WTC11 (cell line): ENCODE measurements at regions not wholly inside any gene's neighbourhood (a gene's known extent, or its start where the extent isn't known, plus 50 kb on each side); places are given as distances from the start of the nearest gene placed in this dataset.

Experiments
- ATAC-seq: fragments of 200-7000 bp; cut with Tn5 transposase; 2 replicates; pipeline ENCODE4 v1.10.0; 2021; ENCODE audit warnings: mild to moderate bottlenecking, moderate library complexity
- CTCF ChIA-PET: fragments of 300-600 bp; sonication (Branson Sonifier 250); formaldehyde crosslinking; loops from one replicate; lab custom pipeline; 2021; ENCODE audit warnings: antibody characterized with exemption; lab: Charles Lee
- POLR2A ChIA-PET: fragments of 350-600 bp; sonication (Branson Sonifier 250); formaldehyde crosslinking; loops from one replicate; lab custom pipeline; 2021; ENCODE audit warnings: antibody characterized with exemption; lab: Charles Lee
- DNase-seq: peaks from one replicate; pipeline ENCODE4 v3.0.0; 2021; ENCODE audit warnings: low spot score
- H3K27ac Mint-ChIP-seq: 2 replicates; pipeline ENCODE4 v1.8.0; 2021; ENCODE audit warnings: mixed read lengths
- H3K27me3 Mint-ChIP-seq: 2 replicates; pipeline ENCODE4 v1.8.0; 2021; ENCODE audit warnings: low read depth, mild to moderate bottlenecking, moderate library complexity, mixed read lengths
- H3K36me3 Mint-ChIP-seq: 2 replicates; pipeline ENCODE4 v1.8.0; 2021; ENCODE audit warnings: mixed read lengths
- H3K4me1 Mint-ChIP-seq: 2 replicates; pipeline ENCODE4 v1.8.0; 2022; ENCODE audit warnings: mixed read lengths
- H3K4me3 Mint-ChIP-seq: 2 replicates; pipeline ENCODE4 v1.8.0; 2021; ENCODE audit warnings: mild to moderate bottlenecking, moderate library complexity, mixed read lengths
- H3K9me3 Mint-ChIP-seq: 2 replicates; pipeline ENCODE4 v1.8.0; 2021; ENCODE audit warnings: mixed read lengths
- E2F5 ChIP-seq: sonication (generic); formaldehyde crosslinking; IDR thresholded peaks from 2 replicates; pipeline ENCODE4 v1.8.1; 2022; ENCODE audit warnings: mild to moderate bottlenecking, moderate library complexity, missing genetic modification reagents
- EMX1 ChIP-seq: fragments of 250-450 bp; sonication (Bioruptor Pico); IDR thresholded peaks from 2 replicates; pipeline ENCODE4 v1.8.0; 2021; ENCODE audit warnings: mild to moderate bottlenecking
- GABPB1 ChIP-seq: sonication (generic); formaldehyde crosslinking; IDR thresholded peaks from 2 replicates; pipeline ENCODE4 v1.8.1; 2023; ENCODE audit warnings: mild to moderate bottlenecking, missing genetic modification reagents
- GRHL2 ChIP-seq: fragments of 250-450 bp; sonication (Bioruptor Pico); IDR thresholded peaks from 2 replicates; pipeline ENCODE4 v1.8.0; 2022; ENCODE audit warnings: mild to moderate bottlenecking, moderate library complexity; ENCODE audit not compliant: insufficient replicate concordance, severe bottlenecking
- IRF2 ChIP-seq: sonication (generic); formaldehyde crosslinking; IDR thresholded peaks from 2 replicates; pipeline ENCODE4 v1.8.0; 2022; ENCODE audit warnings: low read depth, missing genetic modification reagents, borderline replicate concordance
- MXD4 ChIP-seq: fragments of 250-450 bp; sonication (Bioruptor Pico); IDR thresholded peaks from 2 replicates; pipeline ENCODE4 v1.8.0; 2021; ENCODE audit warnings: mild to moderate bottlenecking, moderate library complexity, borderline replicate concordance
- MYBL2 ChIP-seq: sonication (generic); formaldehyde crosslinking; IDR thresholded peaks from 2 replicates; pipeline ENCODE4 v1.8.1; 2023; ENCODE audit warnings: mild to moderate bottlenecking, moderate library complexity, missing genetic modification reagents
- NFYB ChIP-seq: sonication (generic); formaldehyde crosslinking; conservative IDR thresholded peaks from 2 replicates; pipeline ENCODE4 v1.8.0; 2022; ENCODE audit warnings: low read depth, missing genetic modification reagents
- NR1H2 ChIP-seq: sonication (generic); formaldehyde crosslinking; IDR thresholded peaks from 2 replicates; pipeline ENCODE4 v1.9.0; 2021; ENCODE audit warnings: mild to moderate bottlenecking, moderate library complexity, missing genetic modification reagents
- NR2C2 ChIP-seq: sonication (generic); formaldehyde crosslinking; IDR thresholded peaks from 2 replicates; pipeline ENCODE4 v1.8.0; 2022; ENCODE audit warnings: mild to moderate bottlenecking, missing genetic modification reagents
- NR3C1 ChIP-seq: sonication (generic); formaldehyde crosslinking; conservative IDR thresholded peaks from 2 replicates; pipeline ENCODE4 v1.8.1; 2023; ENCODE audit warnings: low read depth, mild to moderate bottlenecking, missing genetic modification reagents
- RELA ChIP-seq: sonication (generic); formaldehyde crosslinking; IDR thresholded peaks from 2 replicates; pipeline ENCODE4 v1.8.1; 2022; ENCODE audit warnings: missing genetic modification reagents, mild to moderate bottlenecking, borderline replicate concordance
- SP1 ChIP-seq: sonication (generic); formaldehyde crosslinking; conservative IDR thresholded peaks from 2 replicates; pipeline ENCODE4 v1.8.1; 2022; ENCODE audit warnings: missing genetic modification reagents
- USF1 ChIP-seq: sonication (generic); formaldehyde crosslinking; IDR thresholded peaks from 2 replicates; pipeline ENCODE4 v1.8.0; 2022; ENCODE audit warnings: mild to moderate bottlenecking, missing genetic modification reagents
- ZBTB21 ChIP-seq: sonication (generic); formaldehyde crosslinking; IDR thresholded peaks from 2 replicates; pipeline ENCODE4 v1.8.1; 2023; ENCODE audit warnings: mild to moderate bottlenecking, missing genetic modification reagents, borderline replicate concordance
- ZMAT4 ChIP-seq: fragments of 250-450 bp; sonication (Bioruptor Pico); IDR thresholded peaks from 2 replicates; pipeline ENCODE4 v1.9.0; 2021; ENCODE audit warnings: mild to moderate bottlenecking
- ZNF423 ChIP-seq: fragments of 250-450 bp; sonication (Bioruptor Pico); IDR thresholded peaks from 2 replicates; pipeline ENCODE4 v2.1.2; 2022; ENCODE audit warnings: mild to moderate bottlenecking, moderate library complexity
- ZNF512 ChIP-seq: sonication (generic); formaldehyde crosslinking; IDR thresholded peaks from 2 replicates; pipeline ENCODE4 v1.8.1; 2022; ENCODE audit warnings: missing genetic modification reagents, borderline replicate concordance
- ZSCAN18 ChIP-seq: fragments of 250-450 bp; sonication (Bioruptor Pico); IDR thresholded peaks from 2 replicates; pipeline ENCODE4 v2.1.2; 2022; ENCODE audit warnings: mild to moderate bottlenecking, moderate library complexity
- TF ChIP-seq, protein P1 (sequence below): sonication (generic); formaldehyde crosslinking; IDR thresholded peaks from 2 replicates; pipeline ENCODE4 v1.8.0; 2022; ENCODE audit warnings: mild to moderate bottlenecking, missing genetic modification reagents
- TF ChIP-seq, protein P2 (sequence below): fragments of 250-450 bp; sonication (Bioruptor Pico); IDR thresholded peaks from 2 replicates; pipeline ENCODE4 v1.9.0; 2021; ENCODE audit warnings: mild to moderate bottlenecking
- TF ChIP-seq, protein P3 (sequence below): sonication (generic); formaldehyde crosslinking; conservative IDR thresholded peaks from 2 replicates; pipeline ENCODE4 v1.8.1; 2022; ENCODE audit warnings: mild to moderate bottlenecking, missing genetic modification reagents
- TF ChIP-seq, protein P4 (sequence below): fragments of 250-450 bp; sonication (Bioruptor Pico); IDR thresholded peaks from 2 replicates; pipeline ENCODE4 v1.8.0; 2021; ENCODE audit warnings: mild to moderate bottlenecking

DNA sequence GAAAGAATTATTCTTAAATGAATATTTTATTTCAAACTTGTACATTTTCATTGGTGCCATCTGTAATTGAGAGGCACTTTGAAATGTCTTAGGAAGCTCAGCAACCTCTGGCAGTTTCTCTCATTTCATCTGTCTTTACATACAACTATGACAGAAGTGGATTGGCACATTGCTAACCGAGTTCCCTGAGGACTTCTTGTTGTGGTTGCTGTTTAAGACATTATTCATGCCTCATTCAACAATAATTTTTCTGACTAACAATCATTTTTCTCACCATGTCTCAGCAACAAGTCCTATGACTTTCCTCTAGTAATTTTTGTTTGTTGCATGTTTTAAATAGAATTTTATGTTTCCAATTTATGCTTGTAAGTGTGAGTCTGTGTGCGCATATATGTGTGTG is 284.0 kb upstream of the CWC22 start:
- CTCF ChIA-PET = interaction anchor here (0.9 kb wide), 1 partner anchor 166 kb away, joined by 3 read pairs; no protein-coding TSS in a partner anchor
- no peak overlapping the region for H3K27ac Mint-ChIP-seq
- POLR2A ChIA-PET = no interaction called here
- no peaks in the 10 kb centered on the region for H3K27me3 Mint-ChIP-seq
- H3K36me3 Mint-ChIP-seq = no peaks in the 10 kb centered on the region
- H3K4me3 Mint-ChIP-seq = no peak overlapping the region
- H3K9me3 Mint-ChIP-seq = peaks cover 7% of the 10 kb centered on the region
- no peak for ATAC-seq
- no peaks in the 10 kb centered on the region for H3K4me1 Mint-ChIP-seq
- no peak for DNase-seq
- no peak for TF ChIP-seq ZBTB21 (CRISPR knock-in tag)
- no peak for TF ChIP-seq MXD4
- TF ChIP-seq NR2C2 = no peak
- TF ChIP-seq ZNF512 (CRISPR knock-in tag) = no peak
- TF ChIP-seq, protein P1, sequence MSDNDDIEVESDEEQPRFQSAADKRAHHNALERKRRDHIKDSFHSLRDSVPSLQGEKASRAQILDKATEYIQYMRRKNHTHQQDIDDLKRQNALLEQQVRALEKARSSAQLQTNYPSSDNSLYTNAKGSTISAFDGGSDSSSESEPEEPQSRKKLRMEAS (CRISPR knock-in tag) = no peak
- no peak for TF ChIP-seq RELA (CRISPR knock-in tag)
- no peak for TF ChIP-seq USF1 (CRISPR knock-in tag)
- no peak for TF ChIP-seq NR1H2 (CRISPR knock-in tag)
- TF ChIP-seq MYBL2 (CRISPR knock-in tag) = no peak
- TF ChIP-seq GRHL2 = no peak
- no peak for TF ChIP-seq ZMAT4 (CRISPR knock-in tag)
- TF ChIP-seq EMX1 (CRISPR knock-in tag) = no peak
- TF ChIP-seq, protein P2, sequence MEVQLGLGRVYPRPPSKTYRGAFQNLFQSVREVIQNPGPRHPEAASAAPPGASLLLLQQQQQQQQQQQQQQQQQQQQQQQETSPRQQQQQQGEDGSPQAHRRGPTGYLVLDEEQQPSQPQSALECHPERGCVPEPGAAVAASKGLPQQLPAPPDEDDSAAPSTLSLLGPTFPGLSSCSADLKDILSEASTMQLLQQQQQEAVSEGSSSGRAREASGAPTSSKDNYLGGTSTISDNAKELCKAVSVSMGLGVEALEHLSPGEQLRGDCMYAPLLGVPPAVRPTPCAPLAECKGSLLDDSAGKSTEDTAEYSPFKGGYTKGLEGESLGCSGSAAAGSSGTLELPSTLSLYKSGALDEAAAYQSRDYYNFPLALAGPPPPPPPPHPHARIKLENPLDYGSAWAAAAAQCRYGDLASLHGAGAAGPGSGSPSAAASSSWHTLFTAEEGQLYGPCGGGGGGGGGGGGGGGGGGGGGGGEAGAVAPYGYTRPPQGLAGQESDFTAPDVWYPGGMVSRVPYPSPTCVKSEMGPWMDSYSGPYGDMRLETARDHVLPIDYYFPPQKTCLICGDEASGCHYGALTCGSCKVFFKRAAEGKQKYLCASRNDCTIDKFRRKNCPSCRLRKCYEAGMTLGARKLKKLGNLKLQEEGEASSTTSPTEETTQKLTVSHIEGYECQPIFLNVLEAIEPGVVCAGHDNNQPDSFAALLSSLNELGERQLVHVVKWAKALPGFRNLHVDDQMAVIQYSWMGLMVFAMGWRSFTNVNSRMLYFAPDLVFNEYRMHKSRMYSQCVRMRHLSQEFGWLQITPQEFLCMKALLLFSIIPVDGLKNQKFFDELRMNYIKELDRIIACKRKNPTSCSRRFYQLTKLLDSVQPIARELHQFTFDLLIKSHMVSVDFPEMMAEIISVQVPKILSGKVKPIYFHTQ = no peak
- TF ChIP-seq E2F5 (CRISPR knock-in tag) = no peak
- TF ChIP-seq, protein P3, sequence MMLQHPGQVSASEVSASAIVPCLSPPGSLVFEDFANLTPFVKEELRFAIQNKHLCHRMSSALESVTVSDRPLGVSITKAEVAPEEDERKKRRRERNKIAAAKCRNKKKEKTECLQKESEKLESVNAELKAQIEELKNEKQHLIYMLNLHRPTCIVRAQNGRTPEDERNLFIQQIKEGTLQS (CRISPR knock-in tag) = no peak
- TF ChIP-seq NFYB (CRISPR knock-in tag) = no peak
- TF ChIP-seq NR3C1 (CRISPR knock-in tag) = no peak
- TF ChIP-seq ZSCAN18 (CRISPR knock-in tag) = no peak

DNA sequence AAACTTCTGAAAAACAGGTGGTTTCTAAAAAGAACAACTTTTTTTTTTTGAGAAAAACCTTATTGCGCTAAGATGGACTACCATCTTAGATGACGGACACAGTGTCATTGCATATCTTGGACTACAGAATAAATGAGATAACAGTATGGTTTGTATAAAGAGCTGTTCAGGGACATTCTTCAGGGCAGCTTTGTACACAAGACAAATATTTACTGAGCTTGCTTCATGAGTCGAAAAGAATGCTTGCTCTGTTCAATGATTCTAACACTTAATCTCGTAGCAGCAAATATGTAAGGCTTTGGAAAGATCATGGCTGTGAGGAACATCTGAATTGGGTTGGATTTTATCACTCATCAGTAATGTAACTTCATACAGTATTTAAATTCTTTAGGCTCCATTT is 282.5 kb upstream of the CWC22 start:
- Mint-ChIP-seq H3K4me3 (no peak overlapping the region), H3K36me3 (no peaks in the 10 kb centered on the region), H3K9me3 (peaks cover 10% of the 10 kb centered on the region), H3K27me3 (no peaks in the 10 kb centered on the region), H3K4me1 (no peaks in the 10 kb centered on the region), H3K27ac (no peak overlapping the region)
- DNase-seq = no peak
- ATAC-seq = no peak
- CTCF ChIA-PET = no interaction called here
- POLR2A ChIA-PET = no interaction called here
- TF ChIP-seq E2F5 (CRISPR knock-in tag) (no peak), SP1 (no peak), GABPB1 (CRISPR knock-in tag) (no peak), ZNF423 (CRISPR knock-in tag) (no peak), IRF2 (CRISPR knock-in tag) (no peak), USF1 (CRISPR knock-in tag) (no peak)
- TF ChIP-seq, protein P4, sequence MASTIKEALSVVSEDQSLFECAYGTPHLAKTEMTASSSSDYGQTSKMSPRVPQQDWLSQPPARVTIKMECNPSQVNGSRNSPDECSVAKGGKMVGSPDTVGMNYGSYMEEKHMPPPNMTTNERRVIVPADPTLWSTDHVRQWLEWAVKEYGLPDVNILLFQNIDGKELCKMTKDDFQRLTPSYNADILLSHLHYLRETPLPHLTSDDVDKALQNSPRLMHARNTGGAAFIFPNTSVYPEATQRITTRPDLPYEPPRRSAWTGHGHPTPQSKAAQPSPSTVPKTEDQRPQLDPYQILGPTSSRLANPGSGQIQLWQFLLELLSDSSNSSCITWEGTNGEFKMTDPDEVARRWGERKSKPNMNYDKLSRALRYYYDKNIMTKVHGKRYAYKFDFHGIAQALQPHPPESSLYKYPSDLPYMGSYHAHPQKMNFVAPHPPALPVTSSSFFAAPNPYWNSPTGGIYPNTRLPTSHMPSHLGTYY (CRISPR knock-in tag) = no peak
